MCF 10A (cell line): ENCODE measurements at regions not wholly inside any gene's neighbourhood (a gene's known extent, or its start where the extent isn't known, plus 50 kb on each side); places are given as distances from the start of the nearest gene placed in this dataset.

Source experiments
- BruUV-seq: library from RNA; stranded (reverse); fragments of 400-500 nt; replicated peaks from 2 replicates; lab custom pipeline; 2021; lab: Mats Ljungman, UMichigan
- CTCF ChIA-PET: fragments of 300-600 bp; sonication (Branson Sonifier 250); formaldehyde crosslinking; extraction: SDS; loops from one replicate; lab custom pipeline; 2021; ENCODE audit warnings: antibody characterized with exemption, inconsistent platforms; lab: Yijun Ruan, JAX
- POLR2A ChIA-PET: fragments of 300-600, 350-650 bp; sonication (Branson Sonifier 250); formaldehyde crosslinking; extraction: SDS; loops from one replicate; lab custom pipeline; 2020; ENCODE audit warnings: antibody characterized with exemption, inconsistent platforms; lab: Yijun Ruan, JAX
- DNase-seq: peaks from one replicate; pipeline ENCODE4 v3.0.0-alpha.2; 2018; ENCODE audit not compliant: unreplicated experiment
- H3K27ac Mint-ChIP-seq: one replicate; pipeline ENCODE4 v1.8.0; 2022; ENCODE audit warnings: mild to moderate bottlenecking, low read depth, mixed read lengths; ENCODE audit not compliant: unreplicated experiment
- H3K27me3 Mint-ChIP-seq: one replicate; pipeline ENCODE4 v1.8.0; 2022; ENCODE audit warnings: mixed read lengths; ENCODE audit not compliant: insufficient read depth, unreplicated experiment
- H3K36me3 Mint-ChIP-seq: one replicate; pipeline ENCODE4 v1.8.0; 2022; ENCODE audit warnings: mild to moderate bottlenecking, moderate library complexity, mixed read lengths; ENCODE audit not compliant: insufficient read depth, unreplicated experiment
- H3K4me1 Mint-ChIP-seq: one replicate; pipeline ENCODE4 v1.8.0; 2022; ENCODE audit warnings: mixed read lengths; ENCODE audit not compliant: insufficient read depth, unreplicated experiment
- H3K4me3 Mint-ChIP-seq: one replicate; pipeline ENCODE4 v1.8.0; 2022; ENCODE audit warnings: mild to moderate bottlenecking, moderate library complexity, mixed read lengths; ENCODE audit not compliant: unreplicated experiment
- H3K9me3 Mint-ChIP-seq: one replicate; pipeline ENCODE4 v1.8.0; 2022; ENCODE audit warnings: mixed read lengths; ENCODE audit not compliant: unreplicated experiment
- CTCF ChIP-seq: fragments of 200-600 bp; IDR thresholded peaks from one replicate; pipeline ENCODE4 v1.8.0; 2022; ENCODE audit warnings: antibody characterized with exemption, mild to moderate bottlenecking; ENCODE audit not compliant: unreplicated experiment
- intact Hi-C: fragments of 100-400 bp; cut with micrococcal nuclease; formaldehyde crosslinking; loops from 2 replicates; pipeline ENCODE4 v1.14.1; 2022

- ChIA-PET POLR2A (interaction anchor here (1.0 kb wide), 1 partner anchor 10 kb away, joined by 4 read pairs; no protein-coding TSS in a partner anchor), CTCF (interaction anchor here (0.6 to 1.4 kb wide), 5 partner anchors 8 to 395 kb away, joined by 3 to 5 read pairs (median 3); no protein-coding TSS in a partner anchor)
- intact Hi-C loops = loop anchor here (1.0 to 10.0 kb wide), 3 partner anchors 276 to 397 kb away; partner anchors contain the start of gene FOXO1
- no TSS peak for BruUV-seq
- Mint-ChIP-seq H3K36me3 (no peaks in the 10 kb centered on the region), H3K4me3 (no peak overlapping the region), H3K27me3 (no peaks in the 10 kb centered on the region), H3K27ac (no peak overlapping the region), H3K9me3 (no peaks in the 10 kb centered on the region), H3K4me1 (peaks cover 37% of the 10 kb centered on the region)
- peak; percentile 9 for TF ChIP-seq CTCF
- DNase-seq = peak; percentile 58
Measured at GRCh38 chr13:40340368-40341095, 325.9 kb downstream of the FOXO1 start.

- H3K27ac Mint-ChIP-seq = no peak overlapping the region
- no TSS peak for BruUV-seq
Measured at GRCh38 chr13:40341096-40341471, 325.4 kb downstream of the FOXO1 start.

GRCh38 chr13:40341501-40341900 is 324.9 kb downstream of the FOXO1 start:
- intact Hi-C loops = loop anchor here (10.0 kb wide), 2 partner anchors 277 to 323 kb away; partner anchors contain the start of gene FOXO1
- H3K36me3 Mint-ChIP-seq = no peaks in the 10 kb centered on the region
- TF ChIP-seq CTCF = no peak
- POLR2A ChIA-PET = interaction anchor here (1.0 kb wide), 1 partner anchor 9 kb away, joined by 4 read pairs; no protein-coding TSS in a partner anchor
- H3K4me3 Mint-ChIP-seq = no peak overlapping the region
- no peaks in the 10 kb centered on the region for H3K27me3 Mint-ChIP-seq
- H3K4me1 Mint-ChIP-seq = peaks cover 37% of the 10 kb centered on the region
- BruUV-seq = no TSS peak
- no peaks in the 10 kb centered on the region for H3K9me3 Mint-ChIP-seq
- no peak for DNase-seq
- H3K27ac Mint-ChIP-seq = no peak overlapping the region
- CTCF ChIA-PET = interaction anchor here (0.6 to 1.2 kb wide), 4 partner anchors 40 to 396 kb away, joined by 3 to 4 read pairs (median 3); no protein-coding TSS in a partner anchor

More at GRCh38 chr13:40341096-40341471, 325.4 kb downstream of the FOXO1 start:
- Mint-ChIP-seq H3K4me1 (peaks cover 37% of the 10 kb centered on the region), H3K36me3 (no peaks in the 10 kb centered on the region), H3K9me3 (no peaks in the 10 kb centered on the region), H3K4me3 (no peak overlapping the region), H3K27me3 (no peaks in the 10 kb centered on the region)
- no peak for DNase-seq
- ChIA-PET CTCF (interaction anchor here (0.6 to 1.4 kb wide), 5 partner anchors 8 to 395 kb away, joined by 3 to 5 read pairs (median 3); no protein-coding TSS in a partner anchor), POLR2A (interaction anchor here (1.0 kb wide), 1 partner anchor 9 kb away, joined by 4 read pairs; no protein-coding TSS in a partner anchor)
- no peak for TF ChIP-seq CTCF
- intact Hi-C loops = loop anchor here (10.0 kb wide), 2 partner anchors 276 to 324 kb away; partner anchors contain the start of gene FOXO1

- intact Hi-C loops = loop anchor here (10.0 kb wide), 2 partner anchors 278 to 322 kb away; partner anchors contain the start of gene FOXO1
- CTCF ChIA-PET = interaction anchor here (0.6 kb wide), 1 partner anchor 577 kb away, joined by 3 read pairs; no protein-coding TSS in a partner anchor
- POLR2A ChIA-PET = interaction anchor here (0.7 kb wide), 1 partner anchor 71 kb away, joined by 3 read pairs; no protein-coding TSS in a partner anchor
- Mint-ChIP-seq H3K4me3 (no peak overlapping the region), H3K9me3 (no peaks in the 10 kb centered on the region), H3K27ac (no peak overlapping the region), H3K27me3 (no peaks in the 10 kb centered on the region), H3K36me3 (no peaks in the 10 kb centered on the region), H3K4me1 (peaks cover 37% of the 10 kb centered on the region)
- TF ChIP-seq CTCF = no peak
- BruUV-seq = no TSS peak
- no peak for DNase-seq
Measured at GRCh38 chr13:40342461-40342860, 324.0 kb downstream of the FOXO1 start.
